Adrenal gland (tissue), 5 donors: ENCODE measurements at regions not wholly inside any gene's neighbourhood (a gene's known extent, or its start where the extent isn't known, plus 50 kb on each side); places are given as distances from the start of the nearest gene placed in this dataset.

Experiments
- POLR2A ChIP-seq, 2 donors: fragments of 450-650 bp; IDR thresholded peaks; one replicate each; pipeline ENCODE4 v1.6.1; 2017; ENCODE audit warnings: antibody characterized with exemption in 2 of 2, mild to moderate bottlenecking in 2 of 2, moderate library complexity in 1 of 2
- TF ChIP-seq, protein P1 (sequence below), 6 experiments: fragments of 450-650 bp in 4 of 6; fragments of 200-600 bp in 2 of 6; sonication (generic) in 1 of 6; IDR thresholded peaks; 1 replicate in 5 of 6; 2 replicates in 1 of 6; pipeline versions ENCODE4 v1.5.1 to v1.8.0; 2016 to 2021; ENCODE audit warnings: antibody characterized with exemption in 6 of 6, mild to moderate bottlenecking in 2 of 6, moderate library complexity in 1 of 6
- donor health status: DM: no; HTN: no; CAD: no.

DNA sequence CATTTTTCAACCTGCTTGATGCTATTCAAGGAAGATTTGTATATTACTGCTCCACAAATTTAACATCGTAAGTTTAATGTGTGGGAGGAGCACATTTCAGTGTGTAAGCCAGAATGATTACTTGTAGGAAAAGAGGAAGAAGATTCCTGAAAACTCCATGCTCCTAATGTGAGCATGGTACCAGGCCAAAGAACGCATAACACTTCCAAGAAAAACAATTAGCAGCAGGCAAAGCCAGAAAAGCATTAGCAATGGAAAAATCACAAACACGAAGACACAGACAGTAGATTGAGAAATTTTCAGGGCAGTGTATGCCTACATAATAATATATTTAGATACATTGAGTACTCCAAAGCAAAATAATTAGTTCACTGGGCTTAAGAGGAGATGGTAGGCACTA, 96.6 kb upstream of the CBLB start:
- TF ChIP-seq, protein P1, sequence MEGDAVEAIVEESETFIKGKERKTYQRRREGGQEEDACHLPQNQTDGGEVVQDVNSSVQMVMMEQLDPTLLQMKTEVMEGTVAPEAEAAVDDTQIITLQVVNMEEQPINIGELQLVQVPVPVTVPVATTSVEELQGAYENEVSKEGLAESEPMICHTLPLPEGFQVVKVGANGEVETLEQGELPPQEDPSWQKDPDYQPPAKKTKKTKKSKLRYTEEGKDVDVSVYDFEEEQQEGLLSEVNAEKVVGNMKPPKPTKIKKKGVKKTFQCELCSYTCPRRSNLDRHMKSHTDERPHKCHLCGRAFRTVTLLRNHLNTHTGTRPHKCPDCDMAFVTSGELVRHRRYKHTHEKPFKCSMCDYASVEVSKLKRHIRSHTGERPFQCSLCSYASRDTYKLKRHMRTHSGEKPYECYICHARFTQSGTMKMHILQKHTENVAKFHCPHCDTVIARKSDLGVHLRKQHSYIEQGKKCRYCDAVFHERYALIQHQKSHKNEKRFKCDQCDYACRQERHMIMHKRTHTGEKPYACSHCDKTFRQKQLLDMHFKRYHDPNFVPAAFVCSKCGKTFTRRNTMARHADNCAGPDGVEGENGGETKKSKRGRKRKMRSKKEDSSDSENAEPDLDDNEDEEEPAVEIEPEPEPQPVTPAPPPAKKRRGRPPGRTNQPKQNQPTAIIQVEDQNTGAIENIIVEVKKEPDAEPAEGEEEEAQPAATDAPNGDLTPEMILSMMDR (IDR thresholded peaks at IDR 0.05), result no peak
- TF ChIP-seq POLR2A (IDR thresholded peaks at IDR 0.05), result no peak
